ENCODE measurements at regions not wholly inside any gene's neighbourhood (a gene's known extent, or its start where the extent isn't known, plus 50 kb on each side); places are given as distances from the start of the nearest gene placed in this dataset.

GRCh38 chr3:117447419-117447818 lies 737.8 kb downstream of the TUSC7 start:
- Histone ChIP-seq H3K4me1 (no peaks in the 10 kb centered on the region), H3K36me3 (no peaks in the 10 kb centered on the region), H3K27ac (no peak overlapping the region), H3K27me3 (no peaks in the 10 kb centered on the region), H3K9me3 (no peaks in the 10 kb centered on the region), H3K4me3 (replicated peaks in 1 of 3) (no peak overlapping the region)
- DNase-seq, result no peak
- intact Hi-C loops (cut with DNase I), result no loop called here
- 57 to 77% methylated on average over 4 of the region's 4 CpGs for WGBS, 2 donors
- TF ChIP-seq POLR2A (IDR thresholded peaks at IDR 0.05) (no peak), CTCF (IDR thresholded peaks at IDR 0.05) (no peak)

DNA sequence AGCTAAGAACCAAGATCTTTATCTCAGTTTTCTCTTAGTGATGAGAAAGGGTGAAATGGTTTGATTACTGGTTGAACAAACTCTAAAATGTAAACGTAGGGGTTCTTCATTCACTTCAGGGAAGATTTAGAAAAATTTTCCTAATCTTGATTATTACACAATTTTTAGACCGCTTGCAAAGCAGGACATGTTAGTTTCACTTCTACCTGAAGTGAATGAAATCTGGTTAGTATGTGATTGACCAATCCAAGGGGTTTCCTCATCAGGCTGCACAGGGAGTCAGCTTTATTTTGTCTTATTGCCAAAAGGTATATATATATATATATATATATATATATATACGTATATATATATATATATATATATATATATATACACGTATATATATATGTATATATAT lies 740.4 kb downstream of the TUSC7 start:
- Histone ChIP-seq H3K4me3 (replicated peaks in 1 of 3) (no peak overlapping the region), H3K36me3 (no peaks in the 10 kb centered on the region), H3K27ac (no peak overlapping the region), H3K9me3 (no peaks in the 10 kb centered on the region), H3K27me3 (no peaks in the 10 kb centered on the region), H3K4me1 (no peaks in the 10 kb centered on the region)
- TF ChIP-seq CTCF (IDR thresholded peaks at IDR 0.05) (no peak), POLR2A (IDR thresholded peaks at IDR 0.05) (no peak)
- no peak for DNase-seq
- 45 to 47% methylated on average over 4 of the region's 4 CpGs for WGBS, 2 donors
- intact Hi-C loops (cut with DNase I), result no loop called here

GRCh38 chr3:117454254-117454653 lies 744.7 kb downstream of the TUSC7 start:
- H3K9me3 ChIP-seq, result no peaks in the 10 kb centered on the region
- intact Hi-C loops (cut with DNase I), result no loop called here
- no peaks in the 10 kb centered on the region for H3K36me3 ChIP-seq
- WGBS, 2 donors, result 75 to 93% methylated on average over 1 of the region's 1 CpG
- no peaks in the 10 kb centered on the region for H3K4me1 ChIP-seq
- no peak overlapping the region for H3K4me3 ChIP-seq (replicated peaks in 1 of 3)
- H3K27me3 ChIP-seq, result no peaks in the 10 kb centered on the region
- no peak for DNase-seq
- no peak overlapping the region for H3K27ac ChIP-seq
- no peak for TF ChIP-seq CTCF (IDR thresholded peaks at IDR 0.05)
- no peak for TF ChIP-seq POLR2A (IDR thresholded peaks at IDR 0.05)

GRCh38 chr3:117454908-117455307 lies 745.3 kb downstream of the TUSC7 start:
- DNase-seq, result no peak
- Histone ChIP-seq H3K4me3 (replicated peaks in 1 of 3) (no peak overlapping the region), H3K27me3 (no peaks in the 10 kb centered on the region), H3K27ac (no peak overlapping the region), H3K4me1 (no peaks in the 10 kb centered on the region), H3K36me3 (no peaks in the 10 kb centered on the region), H3K9me3 (no peaks in the 10 kb centered on the region)
- intact Hi-C loops (cut with DNase I), result no loop called here
- TF ChIP-seq POLR2A (IDR thresholded peaks at IDR 0.05) (no peak), CTCF (IDR thresholded peaks at IDR 0.05) (no peak)
- WGBS, 2 donors, result 80 to 87% methylated on average over 5 of the region's 5 CpGs

DNA sequence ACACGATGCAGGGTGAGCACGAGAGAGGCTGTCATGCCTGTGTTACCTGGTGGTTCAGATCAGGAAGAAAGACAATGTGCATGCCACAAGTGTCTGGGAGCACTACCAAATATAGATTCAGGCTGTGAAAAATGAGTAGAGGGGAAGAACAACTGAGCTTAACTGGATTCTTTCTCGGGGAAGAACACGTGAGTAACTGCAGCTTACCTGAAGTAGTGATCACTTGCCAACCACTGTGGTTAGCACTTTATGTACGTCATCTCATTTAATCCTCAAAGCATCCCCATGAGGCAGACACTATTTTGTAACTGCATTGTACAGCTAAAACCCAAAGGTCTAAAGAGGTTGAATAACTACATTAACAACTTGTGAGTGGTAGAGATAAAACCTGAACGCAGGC lies 746.2 kb downstream of the TUSC7 start:
- intact Hi-C loops (cut with DNase I), result no loop called here
- Histone ChIP-seq H3K4me1 (no peaks in the 10 kb centered on the region), H3K4me3 (replicated peaks in 1 of 3) (no peak overlapping the region), H3K9me3 (no peaks in the 10 kb centered on the region), H3K36me3 (no peaks in the 10 kb centered on the region), H3K27ac (no peak overlapping the region), H3K27me3 (no peaks in the 10 kb centered on the region)
- no peak for DNase-seq
- WGBS, 2 donors, result 87 to 89% methylated on average over 6 of the region's 6 CpGs
- TF ChIP-seq CTCF (IDR thresholded peaks at IDR 0.05) (no peak), POLR2A (IDR thresholded peaks at IDR 0.05) (no peak)

All from thyroid gland (tissue), 4 donors.